Esophagus (tissue), 2 donors: ENCODE measurements at regions not wholly inside any gene's neighbourhood (a gene's known extent, or its start where the extent isn't known, plus 50 kb on each side); places are given as distances from the start of the nearest gene placed in this dataset.

Experiments
- H3K27ac ChIP-seq, 2 donors: one replicate each; pipeline ENCODE4 v1.5.1; 2013; ENCODE audit warnings: low read depth in 2 of 2, mild to moderate bottlenecking in 2 of 2, inconsistent platforms in 1 of 2, low read length in 1 of 2, moderate library complexity in 1 of 2
- H3K27me3 ChIP-seq, 2 donors: one replicate each; pipeline ENCODE4 v1.6.1; 2013; ENCODE audit warnings: low read length in 2 of 2, control low read depth in 1 of 2, mild to moderate bottlenecking in 1 of 2; ENCODE audit not compliant: insufficient read depth in 2 of 2, control insufficient read depth in 1 of 2
- H3K36me3 ChIP-seq, 2 donors: one replicate each; pipeline ENCODE4 v1.6.1; 2013; ENCODE audit warnings: low read length in 1 of 2; ENCODE audit not compliant: control insufficient read depth in 2 of 2, insufficient read depth in 2 of 2
- H3K4me1 ChIP-seq, 2 donors: one replicate each; pipeline ENCODE4 v1.6.1; 2013; ENCODE audit warnings: low read length in 1 of 2; ENCODE audit not compliant: control insufficient read depth in 2 of 2, insufficient read depth in 2 of 2
- H3K4me3 ChIP-seq, 2 donors: one replicate each; pipeline ENCODE4 v1.5.1; 2013; ENCODE audit warnings: low read length in 2 of 2, mild to moderate bottlenecking in 2 of 2, low read depth in 1 of 2, moderate library complexity in 1 of 2
- H3K9me3 ChIP-seq, 2 donors: one replicate each; pipeline ENCODE4 v1.6.1; 2013; ENCODE audit warnings: mild to moderate bottlenecking in 2 of 2, low read depth in 1 of 2, low read length in 1 of 2, moderate library complexity in 1 of 2; ENCODE audit not compliant: control insufficient read depth in 2 of 2, insufficient read depth in 1 of 2
- WGBS, 2 donors: extraction: QIAGEN DNeasy Blood & Tissue Kit; methylation state at CpG; one replicate each; pipeline ENCODE4 v1.1.7; 2013; 5-methylcytosine and 5-hydroxymethylcytosine counted together
- donor health status: healthy with polysubstance abuse.
- donor health status: Bipolar disorder and iron deficiency.

GRCh38 chr15:60183366-60183765, 179.3 kb downstream of the FOXB1 start:
- H3K27ac ChIP-seq = no peak overlapping the region
- 76 to 78% methylated on average over 6 of the region's 6 CpGs for WGBS, 2 donors
- H3K9me3 ChIP-seq = no peaks in the 10 kb centered on the region
- H3K4me3 ChIP-seq = no peak overlapping the region
- peaks cover 0 to 2% of the 10 kb centered on the region in 2 donors for H3K27me3 ChIP-seq
- H3K4me1 ChIP-seq = no peaks in the 10 kb centered on the region
- H3K36me3 ChIP-seq = no peaks in the 10 kb centered on the region

- Histone ChIP-seq H3K4me3 (no peak overlapping the region), H3K36me3 (no peaks in the 10 kb centered on the region), H3K27ac (no peak overlapping the region), H3K4me1 (no peaks in the 10 kb centered on the region), H3K27me3 (peaks cover 0 to 2% of the 10 kb centered on the region in 2 donors), H3K9me3 (no peaks in the 10 kb centered on the region)
- 68 to 73% methylated on average over 8 of the region's 8 CpGs for WGBS, 2 donors
Observed at GRCh38 chr15:60184579-60184978, 180.5 kb downstream of the FOXB1 start.

GRCh38 chr15:60191016-60191415, 186.9 kb downstream of the FOXB1 start:
- WGBS, 2 donors = 59 to 63% methylated on average over 6 of the region's 6 CpGs
- H3K36me3 ChIP-seq = no peaks in the 10 kb centered on the region
- no peak overlapping the region for H3K4me3 ChIP-seq
- no peaks in the 10 kb centered on the region for H3K4me1 ChIP-seq
- no peak overlapping the region for H3K27ac ChIP-seq
- H3K9me3 ChIP-seq = no peaks in the 10 kb centered on the region
- H3K27me3 ChIP-seq = peaks cover 2 to 4% of the 10 kb centered on the region in 2 donors

- Histone ChIP-seq H3K27ac (no peak overlapping the region), H3K4me3 (no peak overlapping the region), H3K9me3 (no peaks in the 10 kb centered on the region), H3K4me1 (no peaks in the 10 kb centered on the region), H3K36me3 (no peaks in the 10 kb centered on the region), H3K27me3 (peaks cover 2 to 4% of the 10 kb centered on the region in 2 donors)
- 77 to 78% methylated on average over 2 of the region's 2 CpGs for WGBS, 2 donors
Observed at GRCh38 chr15:60191821-60192220, 187.7 kb downstream of the FOXB1 start.

- 60 to 73% methylated on average over 1 of the region's 1 CpG for WGBS, 2 donors
- no peaks in the 10 kb centered on the region for H3K9me3 ChIP-seq
- H3K4me3 ChIP-seq = no peak overlapping the region
- H3K27ac ChIP-seq = no peak overlapping the region
- peaks cover 0 to 6% of the 10 kb centered on the region in 2 donors for H3K27me3 ChIP-seq
- no peaks in the 10 kb centered on the region for H3K36me3 ChIP-seq
- H3K4me1 ChIP-seq = no peaks in the 10 kb centered on the region
Observed at GRCh38 chr15:60195611-60196010, 191.5 kb downstream of the FOXB1 start.

- Histone ChIP-seq H3K27me3 (peaks cover 0 to 3% of the 10 kb centered on the region in 2 donors), H3K27ac (no peak overlapping the region), H3K4me3 (no peak overlapping the region), H3K4me1 (no peaks in the 10 kb centered on the region), H3K36me3 (no peaks in the 10 kb centered on the region), H3K9me3 (no peaks in the 10 kb centered on the region)
- 45 to 48% methylated on average over 11 of the region's 11 CpGs for WGBS, 2 donors
Observed at GRCh38 chr15:60204131-60204885, 193.5 kb downstream of the ANXA2 start.

GRCh38 chr15:60208709-60209108, 189.1 kb downstream of the ANXA2 start:
- no peaks in the 10 kb centered on the region for H3K4me1 ChIP-seq
- no peaks in the 10 kb centered on the region for H3K9me3 ChIP-seq
- H3K27me3 ChIP-seq = no peaks in the 10 kb centered on the region
- no peaks in the 10 kb centered on the region for H3K36me3 ChIP-seq
- no peak overlapping the region for H3K4me3 ChIP-seq
- WGBS, 2 donors = 44 to 51% methylated on average over 4 of the region's 4 CpGs
- no peak overlapping the region for H3K27ac ChIP-seq

GRCh38 chr15:60212536-60212935, 185.2 kb downstream of the ANXA2 start:
- Histone ChIP-seq H3K9me3 (no peaks in the 10 kb centered on the region), H3K27me3 (no peaks in the 10 kb centered on the region), H3K4me1 (no peaks in the 10 kb centered on the region), H3K27ac (no peak overlapping the region), H3K4me3 (no peak overlapping the region), H3K36me3 (no peaks in the 10 kb centered on the region)
- WGBS, 2 donors = 66 to 67% methylated on average over 4 of the region's 4 CpGs

GRCh38 chr15:60213377-60214000, 184.3 kb downstream of the ANXA2 start:
- H3K4me3 ChIP-seq = no peak overlapping the region
- no peaks in the 10 kb centered on the region for H3K27me3 ChIP-seq
- H3K36me3 ChIP-seq = no peaks in the 10 kb centered on the region
- H3K4me1 ChIP-seq = no peaks in the 10 kb centered on the region
- H3K27ac ChIP-seq = no peak overlapping the region
- H3K9me3 ChIP-seq = no peaks in the 10 kb centered on the region
- WGBS, 2 donors = 54 to 66% methylated on average over 3 of the region's 3 CpGs

- no peaks in the 10 kb centered on the region for H3K9me3 ChIP-seq
- H3K4me1 ChIP-seq = no peaks in the 10 kb centered on the region
- H3K36me3 ChIP-seq = no peaks in the 10 kb centered on the region
- WGBS, 2 donors = 93 to 94% methylated on average over 4 of the region's 4 CpGs
- H3K4me3 ChIP-seq = no peak overlapping the region
- H3K27ac ChIP-seq = no peak overlapping the region
- no peaks in the 10 kb centered on the region for H3K27me3 ChIP-seq
Observed at GRCh38 chr15:60214201-60214600, 183.6 kb downstream of the ANXA2 start.
